Body of pancreas (tissue), 4 donors: ENCODE measurements at regions not wholly inside any gene's neighbourhood (a gene's known extent, or its start where the extent isn't known, plus 50 kb on each side); places are given as distances from the start of the nearest gene placed in this dataset.

Source experiments
- POLR2A ChIP-seq, 3 donors: fragments of 450-650 bp; IDR thresholded peaks; one replicate each; pipeline ENCODE4 v1.6.1; 2016; ENCODE audit warnings: antibody characterized with exemption in 3 of 3, mild to moderate bottlenecking in 2 of 3
- TF ChIP-seq, protein P1 (sequence below), 7 experiments: fragments of 450-650 bp in 4 of 7; fragments of 200-600 bp in 3 of 7; sonication (generic) in 3 of 7; IDR thresholded peaks; one replicate each; pipeline ENCODE4 v1.5.1; 2016 to 2019; ENCODE audit warnings: antibody characterized with exemption in 7 of 7

DNA sequence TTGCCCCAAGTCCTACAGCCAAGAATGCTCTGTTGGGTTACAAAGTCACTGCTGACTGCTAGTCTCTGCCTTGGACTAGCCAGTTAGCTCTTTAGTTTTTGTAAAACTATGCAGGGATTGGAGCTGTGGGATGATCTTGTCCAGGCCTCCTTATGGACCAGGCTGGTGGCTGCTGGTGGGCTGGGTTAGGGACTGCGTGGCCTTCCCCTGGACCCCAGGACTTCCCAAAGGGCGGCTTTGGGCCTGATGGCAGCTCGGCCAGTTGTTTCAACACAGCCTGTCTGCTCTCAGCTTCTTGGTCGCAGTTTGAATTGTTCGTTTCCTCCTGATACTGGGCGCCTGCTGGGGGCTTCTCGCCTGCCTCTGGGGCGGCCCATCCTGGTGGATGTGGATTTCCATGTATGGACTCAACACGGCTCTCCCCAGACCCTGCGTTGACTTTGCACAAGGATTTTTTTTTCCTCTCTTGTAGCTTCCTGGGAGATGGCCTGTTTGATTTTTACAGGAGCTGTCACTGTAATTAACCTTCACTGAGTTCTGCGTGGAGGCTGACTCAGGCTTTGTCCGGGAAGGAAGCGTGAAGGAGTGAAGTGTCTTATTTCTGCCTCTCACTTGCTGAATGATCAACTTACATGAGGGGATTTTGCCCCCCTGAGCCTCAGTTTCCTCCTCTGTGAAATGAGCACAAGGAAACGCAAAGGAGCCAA is 91.9 kb upstream of the NEURL1B start:
- TF ChIP-seq, protein P1, sequence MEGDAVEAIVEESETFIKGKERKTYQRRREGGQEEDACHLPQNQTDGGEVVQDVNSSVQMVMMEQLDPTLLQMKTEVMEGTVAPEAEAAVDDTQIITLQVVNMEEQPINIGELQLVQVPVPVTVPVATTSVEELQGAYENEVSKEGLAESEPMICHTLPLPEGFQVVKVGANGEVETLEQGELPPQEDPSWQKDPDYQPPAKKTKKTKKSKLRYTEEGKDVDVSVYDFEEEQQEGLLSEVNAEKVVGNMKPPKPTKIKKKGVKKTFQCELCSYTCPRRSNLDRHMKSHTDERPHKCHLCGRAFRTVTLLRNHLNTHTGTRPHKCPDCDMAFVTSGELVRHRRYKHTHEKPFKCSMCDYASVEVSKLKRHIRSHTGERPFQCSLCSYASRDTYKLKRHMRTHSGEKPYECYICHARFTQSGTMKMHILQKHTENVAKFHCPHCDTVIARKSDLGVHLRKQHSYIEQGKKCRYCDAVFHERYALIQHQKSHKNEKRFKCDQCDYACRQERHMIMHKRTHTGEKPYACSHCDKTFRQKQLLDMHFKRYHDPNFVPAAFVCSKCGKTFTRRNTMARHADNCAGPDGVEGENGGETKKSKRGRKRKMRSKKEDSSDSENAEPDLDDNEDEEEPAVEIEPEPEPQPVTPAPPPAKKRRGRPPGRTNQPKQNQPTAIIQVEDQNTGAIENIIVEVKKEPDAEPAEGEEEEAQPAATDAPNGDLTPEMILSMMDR (IDR thresholded peaks at IDR 0.05), result no peak
- no peak for TF ChIP-seq POLR2A (IDR thresholded peaks at IDR 0.05)
